DMS53 (cell line): ENCODE measurements at regions not wholly inside any gene's neighbourhood (a gene's known extent, or its start where the extent isn't known, plus 50 kb on each side); places are given as distances from the start of the nearest gene placed in this dataset.

Experiments
- DNase-seq: peaks from one replicate; lab custom pipeline; 2025; lab: John Stamatoyannopoulos, UW

GRCh38 chr2:51650769-51651168 is 618.8 kb upstream of the NRXN1 start:
- no peak for DNase-seq

- no peak for DNase-seq
These were observed 617.4 kb upstream of the NRXN1 start for GRCh38 chr2:51649366-51649765.

- no peak for DNase-seq
These were observed 606.9 kb upstream of the NRXN1 start for GRCh38 chr2:51638811-51639210.

GRCh38 chr2:51633073-51633472 is 601.1 kb upstream of the NRXN1 start:
- DNase-seq = no peak

GRCh38 chr2:51629406-51629805 is 597.5 kb upstream of the NRXN1 start:
- DNase-seq = no peak

GRCh38 chr2:51628917-51629316 is 597.0 kb upstream of the NRXN1 start:
- DNase-seq = no peak

- DNase-seq = no peak
These were observed 593.1 kb upstream of the NRXN1 start for GRCh38 chr2:51624995-51625394.

GRCh38 chr2:51620796-51621195 is 588.9 kb upstream of the NRXN1 start:
- DNase-seq = no peak

GRCh38 chr2:51619961-51620360 is 588.0 kb upstream of the NRXN1 start:
- no peak for DNase-seq

GRCh38 chr2:51612387-51612786 is 580.5 kb upstream of the NRXN1 start:
- no peak for DNase-seq

GRCh38 chr2:51601706-51602105 is 569.8 kb upstream of the NRXN1 start:
- no peak for DNase-seq

GRCh38 chr2:51597086-51597485 is 565.2 kb upstream of the NRXN1 start:
- DNase-seq = no peak

GRCh38 chr2:51595836-51596235 is 563.9 kb upstream of the NRXN1 start:
- no peak for DNase-seq

- no peak for DNase-seq
These were observed 549.8 kb upstream of the NRXN1 start for GRCh38 chr2:51581636-51582267.

GRCh38 chr2:51579412-51579811 is 547.5 kb upstream of the NRXN1 start:
- DNase-seq = no peak

GRCh38 chr2:51575181-51575580 is 543.2 kb upstream of the NRXN1 start:
- DNase-seq = no peak

- DNase-seq = no peak
These were observed 527.1 kb upstream of the NRXN1 start for GRCh38 chr2:51559026-51559425.

GRCh38 chr2:51553476-51553875 is 521.5 kb upstream of the NRXN1 start:
- DNase-seq = no peak

- DNase-seq = no peak
These were observed 503.8 kb upstream of the NRXN1 start for GRCh38 chr2:51535763-51536162.

GRCh38 chr2:51534166-51534565 is 502.2 kb upstream of the NRXN1 start:
- DNase-seq = no peak

- DNase-seq = no peak
These were observed 496.2 kb upstream of the NRXN1 start for GRCh38 chr2:51528156-51528555.

GRCh38 chr2:51526766-51527165 is 494.8 kb upstream of the NRXN1 start:
- DNase-seq = peak; percentile 17

- DNase-seq = no peak
These were observed 484.7 kb upstream of the NRXN1 start for GRCh38 chr2:51516667-51517066.

GRCh38 chr2:51511002-51511401 is 479.1 kb upstream of the NRXN1 start:
- DNase-seq = no peak

GRCh38 chr2:51510303-51510702 is 478.4 kb upstream of the NRXN1 start:
- no peak for DNase-seq
